SK-N-SH treated with all-trans-retinoic acid at 6 μM for 48 hours (cell line): ENCODE measurements at regions not wholly inside any gene's neighbourhood (a gene's known extent, or its start where the extent isn't known, plus 50 kb on each side); places are given as distances from the start of the nearest gene placed in this dataset.

Experiments used
- ATAC-seq: fragments of 200-7000 bp; cut with Tn5 transposase; 3 replicates; pipeline ENCODE4 v1.9.1; 2020; ENCODE audit warnings: mild to moderate bottlenecking, moderate library complexity
- ARNTL ChIP-seq: fragments of 450-650 bp; formaldehyde crosslinking; IDR thresholded peaks from 2 replicates; pipeline ENCODE4 v1.5.0; 2020; ENCODE audit warnings: low read depth, mild to moderate bottlenecking, moderate library complexity, borderline replicate concordance
- BACH2 ChIP-seq: fragments of 250-450 bp; sonication (Bioruptor Pico); IDR thresholded peaks from 2 replicates; pipeline ENCODE4 v1.9.0; 2021; ENCODE audit warnings: mild to moderate bottlenecking, borderline replicate concordance
- CSDC2 ChIP-seq: fragments of 250-450 bp; sonication (Bioruptor Pico); IDR thresholded peaks from 2 replicates; pipeline ENCODE4 v1.5.0; 2020; ENCODE audit warnings: mild to moderate bottlenecking, moderate library complexity
- ESRRG ChIP-seq: fragments of 250-450 bp; sonication (Bioruptor Pico); IDR thresholded peaks from 2 replicates; pipeline ENCODE4 v1.6.1; 2021; ENCODE audit warnings: mild to moderate bottlenecking
- GLIS3 ChIP-seq: fragments of 250-450 bp; sonication (Bioruptor Pico); IDR thresholded peaks from 2 replicates; pipeline ENCODE4 v1.5.0; 2020; ENCODE audit warnings: mild to moderate bottlenecking, moderate library complexity
- ISL1 ChIP-seq: fragments of 250-450 bp; sonication (Bioruptor Pico); IDR thresholded peaks from 2 replicates; pipeline ENCODE4 v2.1.2; 2022; ENCODE audit warnings: mild to moderate bottlenecking, moderate library complexity
- OSR1 ChIP-seq: fragments of 250-450 bp; sonication (Bioruptor Pico); IDR thresholded peaks from 2 replicates; pipeline ENCODE4 v1.8.0; 2022; ENCODE audit warnings: moderate library complexity, mild to moderate bottlenecking, inconsistent platforms
- PPARA ChIP-seq: fragments of 250-450 bp; sonication (Bioruptor Pico); IDR thresholded peaks from 2 replicates; pipeline ENCODE4 v1.5.0; 2020; ENCODE audit warnings: mild to moderate bottlenecking, borderline replicate concordance
- RARB ChIP-seq: fragments of 250-450 bp; sonication (Bioruptor Pico); IDR thresholded peaks from 2 replicates; pipeline ENCODE4 v1.8.0; 2021; ENCODE audit warnings: mild to moderate bottlenecking, moderate library complexity
- SNAI2 ChIP-seq: fragments of 250-450 bp; sonication (Bioruptor Pico); IDR thresholded peaks from 2 replicates; pipeline ENCODE4 v1.5.0; 2020; ENCODE audit warnings: mild to moderate bottlenecking, moderate library complexity
- TCF4 ChIP-seq: fragments of 250-450 bp; sonication (Bioruptor Pico); IDR thresholded peaks from 2 replicates; pipeline ENCODE4 v1.8.0; 2021; ENCODE audit warnings: mild to moderate bottlenecking, moderate library complexity, borderline replicate concordance
- TOX ChIP-seq: fragments of 250-450 bp; sonication (Bioruptor Pico); IDR thresholded peaks from 2 replicates; pipeline ENCODE4 v1.8.0; 2021; ENCODE audit warnings: mild to moderate bottlenecking, moderate library complexity, borderline replicate concordance
- ZC3H10 ChIP-seq: fragments of 250-450 bp; sonication (Bioruptor Pico); IDR thresholded peaks from 2 replicates; pipeline ENCODE4 v1.5.1; 2021; ENCODE audit warnings: mild to moderate bottlenecking, moderate library complexity
- ZFP3 ChIP-seq: fragments of 250-450 bp; sonication (Bioruptor Pico); IDR thresholded peaks from 2 replicates; pipeline ENCODE4 v1.5.0; 2020; ENCODE audit warnings: mild to moderate bottlenecking, moderate library complexity
- ZFP30 ChIP-seq: fragments of 450-650 bp; formaldehyde crosslinking; IDR thresholded peaks from 2 replicates; pipeline ENCODE4 v1.5.0; 2022; ENCODE audit warnings: mild to moderate bottlenecking, moderate library complexity
- ZNF565 ChIP-seq: fragments of 450-650 bp; formaldehyde crosslinking; conservative IDR thresholded peaks from 2 replicates; pipeline ENCODE4 v1.5.0; 2020; ENCODE audit warnings: low read depth, mild to moderate bottlenecking, moderate library complexity
- ZNF70 ChIP-seq: fragments of 450-650 bp; formaldehyde crosslinking; IDR thresholded peaks from 2 replicates; pipeline ENCODE4 v1.5.0; 2020; ENCODE audit warnings: mild to moderate bottlenecking, moderate library complexity
- ZNF8 ChIP-seq: fragments of 450-650 bp; formaldehyde crosslinking; IDR thresholded peaks from 2 replicates; pipeline ENCODE4 v1.5.0; 2020; ENCODE audit warnings: mild to moderate bottlenecking, moderate library complexity
- TF ChIP-seq, protein P1 (sequence below): fragments of 250-450 bp; sonication (Bioruptor Pico); IDR thresholded peaks from 2 replicates; pipeline ENCODE4 v1.8.0; 2021; ENCODE audit warnings: low read depth, mild to moderate bottlenecking, moderate library complexity, borderline replicate concordance
- TF ChIP-seq, protein P2 (sequence below): fragments of 250-450 bp; sonication (Bioruptor Pico); IDR thresholded peaks from 2 replicates; pipeline ENCODE4 v1.8.0; 2020; ENCODE audit warnings: mild to moderate bottlenecking, moderate library complexity, borderline replicate concordance
- TF ChIP-seq, protein P3 (sequence below): fragments of 250-450 bp; sonication (Bioruptor Pico); IDR thresholded peaks from 2 replicates; pipeline ENCODE4 v1.5.0; 2020; ENCODE audit warnings: mild to moderate bottlenecking, moderate library complexity
- TF ChIP-seq, protein P4 (sequence below): fragments of 250-450 bp; sonication (Bioruptor Pico); IDR thresholded peaks from 2 replicates; pipeline ENCODE4 v1.5.1; 2021; ENCODE audit warnings: mild to moderate bottlenecking, moderate library complexity
- TF ChIP-seq, protein P5 (sequence below): fragments of 250-450 bp; sonication (Bioruptor Pico); IDR thresholded peaks from 2 replicates; pipeline ENCODE4 v1.5.1; 2020; ENCODE audit warnings: low read depth, mild to moderate bottlenecking, moderate library complexity

DNA sequence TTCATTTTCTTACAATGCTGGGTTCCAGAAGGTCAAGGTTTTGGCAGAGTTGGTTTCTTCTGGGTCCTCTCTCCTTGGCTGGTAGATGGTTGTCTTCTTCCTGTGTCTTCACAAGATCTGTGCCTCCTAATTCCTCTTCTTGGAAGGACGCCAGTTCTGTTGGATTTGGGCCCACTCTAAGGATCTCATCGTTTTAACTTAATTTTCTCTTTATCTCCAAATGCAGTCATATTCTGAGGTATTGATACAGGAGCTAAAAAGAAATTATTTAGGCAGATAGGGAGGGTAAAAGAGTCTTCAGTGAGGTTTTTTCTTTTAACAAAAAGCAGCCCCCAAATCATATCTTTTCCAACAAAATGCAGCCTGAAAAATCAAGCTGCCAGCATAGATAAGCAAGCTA is 998.4 kb downstream of the SOCS6 start:
- TF ChIP-seq, protein P1, sequence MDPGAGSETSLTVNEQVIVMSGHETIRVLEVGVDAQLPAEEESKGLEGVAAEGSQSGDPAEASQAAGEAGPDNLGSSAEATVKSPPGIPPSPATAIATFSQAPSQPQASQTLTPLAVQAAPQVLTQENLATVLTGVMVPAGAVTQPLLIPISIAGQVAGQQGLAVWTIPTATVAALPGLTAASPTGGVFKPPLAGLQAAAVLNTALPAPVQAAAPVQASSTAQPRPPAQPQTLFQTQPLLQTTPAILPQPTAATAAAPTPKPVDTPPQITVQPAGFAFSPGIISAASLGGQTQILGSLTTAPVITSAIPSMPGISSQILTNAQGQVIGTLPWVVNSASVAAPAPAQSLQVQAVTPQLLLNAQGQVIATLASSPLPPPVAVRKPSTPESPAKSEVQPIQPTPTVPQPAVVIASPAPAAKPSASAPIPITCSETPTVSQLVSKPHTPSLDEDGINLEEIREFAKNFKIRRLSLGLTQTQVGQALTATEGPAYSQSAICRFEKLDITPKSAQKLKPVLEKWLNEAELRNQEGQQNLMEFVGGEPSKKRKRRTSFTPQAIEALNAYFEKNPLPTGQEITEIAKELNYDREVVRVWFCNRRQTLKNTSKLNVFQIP (CRISPR knock-in tag): no peak
- TF ChIP-seq TCF4 (CRISPR knock-in tag): peak; percentile 58; the same call in 1 of the 2 replicates
- peak; percentile 80; the same call in 1 of the 2 replicates for TF ChIP-seq SNAI2
- peak; percentile 56 for TF ChIP-seq ISL1 (CRISPR knock-in tag)
- TF ChIP-seq, protein P2, sequence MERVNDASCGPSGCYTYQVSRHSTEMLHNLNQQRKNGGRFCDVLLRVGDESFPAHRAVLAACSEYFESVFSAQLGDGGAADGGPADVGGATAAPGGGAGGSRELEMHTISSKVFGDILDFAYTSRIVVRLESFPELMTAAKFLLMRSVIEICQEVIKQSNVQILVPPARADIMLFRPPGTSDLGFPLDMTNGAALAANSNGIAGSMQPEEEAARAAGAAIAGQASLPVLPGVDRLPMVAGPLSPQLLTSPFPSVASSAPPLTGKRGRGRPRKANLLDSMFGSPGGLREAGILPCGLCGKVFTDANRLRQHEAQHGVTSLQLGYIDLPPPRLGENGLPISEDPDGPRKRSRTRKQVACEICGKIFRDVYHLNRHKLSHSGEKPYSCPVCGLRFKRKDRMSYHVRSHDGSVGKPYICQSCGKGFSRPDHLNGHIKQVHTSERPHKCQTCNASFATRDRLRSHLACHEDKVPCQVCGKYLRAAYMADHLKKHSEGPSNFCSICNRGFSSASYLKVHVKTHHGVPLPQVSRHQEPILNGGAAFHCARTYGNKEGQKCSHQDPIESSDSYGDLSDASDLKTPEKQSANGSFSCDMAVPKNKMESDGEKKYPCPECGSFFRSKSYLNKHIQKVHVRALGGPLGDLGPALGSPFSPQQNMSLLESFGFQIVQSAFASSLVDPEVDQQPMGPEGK (CRISPR knock-in tag): no peak
- ATAC-seq: no peak

DNA sequence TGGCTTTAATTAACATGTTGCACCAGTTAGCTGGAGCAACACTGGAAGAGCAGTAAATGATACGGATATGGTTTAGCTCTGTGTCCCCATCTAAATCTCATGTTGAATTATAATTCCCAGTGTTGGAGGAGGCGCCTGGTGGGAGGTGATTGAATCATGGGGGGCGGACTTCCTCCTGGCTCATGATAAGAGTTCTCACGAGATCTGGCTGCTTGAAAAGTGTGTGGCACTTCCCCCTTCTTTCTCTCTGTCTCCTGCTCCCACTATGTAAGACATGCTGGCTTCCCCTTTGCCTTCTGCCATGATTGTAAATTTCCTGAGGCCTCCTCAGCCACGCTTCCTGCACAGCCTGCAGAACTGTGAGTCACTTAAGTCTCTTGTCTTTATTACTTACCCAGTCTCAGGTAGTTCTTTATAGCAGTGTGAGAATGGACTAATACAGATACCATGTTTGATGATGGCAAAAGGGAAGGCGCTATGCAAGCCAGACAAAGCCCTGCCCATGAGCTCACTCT is 963.6 kb downstream of the SOCS6 start:
- no peak for ATAC-seq
- no peak for TF ChIP-seq ESRRG (CRISPR knock-in tag)
- no peak for TF ChIP-seq ZFP30 (CRISPR knock-in tag)
- TF ChIP-seq SNAI2: no peak
- no peak for TF ChIP-seq ZNF8 (CRISPR knock-in tag)
- no peak for TF ChIP-seq ARNTL (CRISPR knock-in tag)
- no peak for TF ChIP-seq ZFP3
- TF ChIP-seq, protein P3, sequence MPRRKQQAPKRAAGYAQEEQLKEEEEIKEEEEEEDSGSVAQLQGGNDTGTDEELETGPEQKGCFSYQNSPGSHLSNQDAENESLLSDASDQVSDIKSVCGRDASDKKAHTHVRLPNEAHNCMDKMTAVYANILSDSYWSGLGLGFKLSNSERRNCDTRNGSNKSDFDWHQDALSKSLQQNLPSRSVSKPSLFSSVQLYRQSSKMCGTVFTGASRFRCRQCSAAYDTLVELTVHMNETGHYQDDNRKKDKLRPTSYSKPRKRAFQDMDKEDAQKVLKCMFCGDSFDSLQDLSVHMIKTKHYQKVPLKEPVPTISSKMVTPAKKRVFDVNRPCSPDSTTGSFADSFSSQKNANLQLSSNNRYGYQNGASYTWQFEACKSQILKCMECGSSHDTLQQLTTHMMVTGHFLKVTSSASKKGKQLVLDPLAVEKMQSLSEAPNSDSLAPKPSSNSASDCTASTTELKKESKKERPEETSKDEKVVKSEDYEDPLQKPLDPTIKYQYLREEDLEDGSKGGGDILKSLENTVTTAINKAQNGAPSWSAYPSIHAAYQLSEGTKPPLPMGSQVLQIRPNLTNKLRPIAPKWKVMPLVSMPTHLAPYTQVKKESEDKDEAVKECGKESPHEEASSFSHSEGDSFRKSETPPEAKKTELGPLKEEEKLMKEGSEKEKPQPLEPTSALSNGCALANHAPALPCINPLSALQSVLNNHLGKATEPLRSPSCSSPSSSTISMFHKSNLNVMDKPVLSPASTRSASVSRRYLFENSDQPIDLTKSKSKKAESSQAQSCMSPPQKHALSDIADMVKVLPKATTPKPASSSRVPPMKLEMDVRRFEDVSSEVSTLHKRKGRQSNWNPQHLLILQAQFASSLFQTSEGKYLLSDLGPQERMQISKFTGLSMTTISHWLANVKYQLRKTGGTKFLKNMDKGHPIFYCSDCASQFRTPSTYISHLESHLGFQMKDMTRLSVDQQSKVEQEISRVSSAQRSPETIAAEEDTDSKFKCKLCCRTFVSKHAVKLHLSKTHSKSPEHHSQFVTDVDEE (CRISPR knock-in tag): no peak
- TF ChIP-seq ZNF565: no peak
- TF ChIP-seq, protein P4, sequence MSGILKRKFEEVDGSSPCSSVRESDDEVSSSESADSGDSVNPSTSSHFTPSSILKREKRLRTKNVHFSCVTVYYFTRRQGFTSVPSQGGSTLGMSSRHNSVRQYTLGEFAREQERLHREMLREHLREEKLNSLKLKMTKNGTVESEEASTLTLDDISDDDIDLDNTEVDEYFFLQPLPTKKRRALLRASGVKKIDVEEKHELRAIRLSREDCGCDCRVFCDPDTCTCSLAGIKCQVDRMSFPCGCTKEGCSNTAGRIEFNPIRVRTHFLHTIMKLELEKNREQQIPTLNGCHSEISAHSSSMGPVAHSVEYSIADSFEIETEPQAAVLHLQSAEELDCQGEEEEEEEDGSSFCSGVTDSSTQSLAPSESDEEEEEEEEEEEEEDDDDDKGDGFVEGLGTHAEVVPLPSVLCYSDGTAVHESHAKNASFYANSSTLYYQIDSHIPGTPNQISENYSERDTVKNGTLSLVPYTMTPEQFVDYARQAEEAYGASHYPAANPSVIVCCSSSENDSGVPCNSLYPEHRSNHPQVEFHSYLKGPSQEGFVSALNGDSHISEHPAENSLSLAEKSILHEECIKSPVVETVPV (CRISPR knock-in tag): no peak
- TF ChIP-seq TCF4 (CRISPR knock-in tag): no peak
- no peak for TF ChIP-seq GLIS3 (CRISPR knock-in tag)
- no peak for TF ChIP-seq PPARA (CRISPR knock-in tag)
- TF ChIP-seq, protein P5, sequence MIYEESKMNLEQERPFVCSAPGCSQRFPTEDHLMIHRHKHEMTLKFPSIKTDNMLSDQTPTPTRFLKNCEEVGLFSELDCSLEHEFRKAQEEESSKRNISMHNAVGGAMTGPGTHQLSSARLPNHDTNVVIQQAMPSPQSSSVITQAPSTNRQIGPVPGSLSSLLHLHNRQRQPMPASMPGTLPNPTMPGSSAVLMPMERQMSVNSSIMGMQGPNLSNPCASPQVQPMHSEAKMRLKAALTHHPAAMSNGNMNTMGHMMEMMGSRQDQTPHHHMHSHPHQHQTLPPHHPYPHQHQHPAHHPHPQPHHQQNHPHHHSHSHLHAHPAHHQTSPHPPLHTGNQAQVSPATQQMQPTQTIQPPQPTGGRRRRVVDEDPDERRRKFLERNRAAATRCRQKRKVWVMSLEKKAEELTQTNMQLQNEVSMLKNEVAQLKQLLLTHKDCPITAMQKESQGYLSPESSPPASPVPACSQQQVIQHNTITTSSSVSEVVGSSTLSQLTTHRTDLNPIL (CRISPR knock-in tag): no peak
- no peak for TF ChIP-seq ISL1 (CRISPR knock-in tag)
- no peak for TF ChIP-seq TOX (CRISPR knock-in tag)
- no peak for TF ChIP-seq RARB
- no peak for TF ChIP-seq OSR1 (CRISPR knock-in tag)
- TF ChIP-seq CSDC2 (CRISPR knock-in tag): no peak

DNA sequence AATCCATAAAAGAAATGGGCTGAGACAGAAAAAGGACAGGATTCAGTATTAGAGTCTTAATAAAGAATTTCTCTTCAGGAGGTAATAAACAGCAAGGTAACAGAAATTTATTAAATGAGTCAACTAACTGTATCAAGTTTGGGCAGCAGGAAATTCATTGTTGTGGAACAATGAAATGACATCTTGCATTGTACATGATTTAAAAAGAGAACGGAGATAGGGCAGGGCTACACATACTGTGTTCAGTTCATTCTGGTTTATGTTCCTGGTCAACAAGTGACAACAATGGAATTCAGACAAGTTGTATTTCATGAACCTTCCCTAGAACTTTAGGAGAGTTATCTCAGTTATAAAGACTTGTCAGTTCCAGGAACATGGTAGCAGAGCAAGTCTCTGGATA is 961.3 kb downstream of the SOCS6 start:
- ATAC-seq: no peak
- TF ChIP-seq ZNF8 (CRISPR knock-in tag): no peak

DNA sequence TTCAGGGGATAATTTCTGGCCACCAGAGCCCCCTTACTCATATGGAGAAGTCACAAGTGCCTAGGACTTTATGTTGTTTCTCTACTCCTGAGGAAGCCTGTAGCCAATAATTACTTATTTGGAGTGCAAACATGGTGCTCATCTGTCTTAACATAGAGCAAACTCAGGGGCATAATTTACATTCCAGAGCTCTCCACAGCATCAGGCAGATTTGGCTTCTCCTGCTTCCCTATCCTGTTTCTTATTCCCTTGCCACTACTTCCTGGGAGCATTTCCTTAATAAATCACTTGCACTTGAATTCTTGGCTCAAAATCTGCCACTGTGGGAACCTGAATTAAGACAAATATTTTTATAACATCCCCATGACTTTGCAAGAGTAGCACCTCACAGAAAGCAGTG is 960.9 kb downstream of the SOCS6 start:
- peak; percentile 61 for ATAC-seq
- TF ChIP-seq ZNF70 (CRISPR knock-in tag) (no peak), ZNF8 (CRISPR knock-in tag) (no peak), ISL1 (CRISPR knock-in tag) (no peak), TOX (CRISPR knock-in tag) (no peak), RARB (no peak), BACH2 (CRISPR knock-in tag) (no peak), ZFP30 (CRISPR knock-in tag) (no peak), ARNTL (CRISPR knock-in tag) (no peak), ZNF565 (no peak), ZC3H10 (CRISPR knock-in tag) (no peak), OSR1 (CRISPR knock-in tag) (no peak), GLIS3 (CRISPR knock-in tag) (no peak), SNAI2 (no peak), CSDC2 (CRISPR knock-in tag) (no peak)
- TF ChIP-seq, protein P4 (CRISPR knock-in tag): no peak
- TF ChIP-seq, protein P1 (CRISPR knock-in tag): no peak
